Stomach (tissue), 8 donors: ENCODE measurements at regions not wholly inside any gene's neighbourhood (a gene's known extent, or its start where the extent isn't known, plus 50 kb on each side); places are given as distances from the start of the nearest gene placed in this dataset.
"Not testable (repeated sequence)": the region's sequence is repeated elsewhere in the genome, so short reads cannot be mapped to it uniquely, and the experiment has no call there.

ENCODE experiments used
- DNase-seq, 2 donors: peaks; one replicate each; pipeline versions ENCODE4 v3.0.0 to v3.0.0-alpha.2; 2013 to 2019
- H3K27ac ChIP-seq, 5 donors: fragments of 200-600 bp in 4 of 5; sonication (generic) in 4 of 5; one replicate each; pipeline ENCODE4 v1.5.1; 2013 to 2019; ENCODE audit warnings: mild to moderate bottlenecking in 1 of 5, moderate library complexity in 1 of 5
- H3K27me3 ChIP-seq, 3 donors: fragments of 200-600 bp; sonication (generic); one replicate each; pipeline ENCODE4 v1.5.1; 2017 to 2019; ENCODE audit warnings: mixed run types in 1 of 3
- H3K36me3 ChIP-seq, 4 donors: fragments of 200-600 bp; sonication (generic); 1 replicate in 3 of 4; 2 replicates in 1 of 4; pipeline ENCODE4 v1.5.1; 2016 to 2019
- H3K4me1 ChIP-seq, 4 donors: fragments of 200-600 bp; sonication (generic); one replicate each; pipeline ENCODE4 v1.5.1; 2016 to 2019
- H3K4me3 ChIP-seq, 4 donors: fragments of 200-600 bp; sonication (generic) in 3 of 4; one replicate each; pipeline ENCODE4 v1.5.1; 2016 to 2019; ENCODE audit warnings: mild to moderate bottlenecking in 1 of 4
- H3K9me3 ChIP-seq, 4 donors: fragments of 200-600 bp; sonication (generic); one replicate each; pipeline ENCODE4 v1.5.1; 2016 to 2019
- EP300 ChIP-seq: sonication (generic); formaldehyde crosslinking; IDR thresholded peaks from one replicate; pipeline ENCODE4 v1.6.1; 2017; ENCODE audit warnings: antibody characterized with exemption
- POLR2A ChIP-seq, 4 donors: fragments of 450-650 bp; IDR thresholded peaks; one replicate each; pipeline ENCODE4 v1.6.1; 2016; ENCODE audit warnings: antibody characterized with exemption in 4 of 4, control low read depth in 2 of 4, mild to moderate bottlenecking in 1 of 4, moderate library complexity in 1 of 4
- POLR2AphosphoS5 ChIP-seq, 3 donors: sonication (generic); formaldehyde crosslinking; IDR thresholded peaks; one replicate each; pipeline ENCODE4 v1.6.1; 2016; ENCODE audit warnings: antibody characterized with exemption in 3 of 3
- WGBS, 5 donors: extraction: QIAGEN DNeasy Blood & Tissue Kit in 3 of 5; methylation state at CpG; one replicate each; pipeline versions ENCODE4 v1.1.5 to v1.1.7; 2013 to 2018; 5-methylcytosine and 5-hydroxymethylcytosine counted together
- intact Hi-C: fragments of 100-400 bp; cut with DNase I; formaldehyde crosslinking; loops from one replicate; pipeline ENCODE4 v1.15.1; 2023; ENCODE audit warnings: low total_unique reads
- TF ChIP-seq, protein P1 (sequence below), 7 experiments: fragments of 450-650 bp in 4 of 7; fragments of 200-600 bp in 3 of 7; sonication (generic) in 3 of 7; IDR thresholded peaks; one replicate each; pipeline ENCODE4 v1.5.1; 2016 to 2019; ENCODE audit warnings: antibody characterized with exemption in 7 of 7, control low read depth in 2 of 7, mild to moderate bottlenecking in 1 of 7
- donor health status: healthy with polysubstance abuse.
- donor health status: Bipolar disorder and iron deficiency.
- donor health status: healthy.

DNA sequence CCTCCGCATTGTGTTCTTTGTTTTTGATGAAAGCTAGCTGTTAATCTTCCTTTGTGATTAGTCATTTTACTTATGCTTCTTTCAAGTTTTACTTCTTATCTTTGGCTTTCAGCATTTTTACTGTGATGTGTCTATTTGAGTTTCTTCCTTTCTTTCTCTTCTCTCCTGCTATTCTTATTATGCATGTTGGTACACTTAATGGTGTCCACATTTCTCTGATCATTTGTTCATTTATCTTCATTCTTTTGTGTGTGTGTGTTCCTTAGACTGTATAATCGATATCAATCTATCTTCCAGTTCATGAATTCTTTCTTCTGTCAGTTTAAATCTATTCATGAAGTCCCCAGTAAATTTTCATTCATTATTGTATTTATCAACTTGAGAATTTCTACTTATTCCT lies 1650.3 kb downstream of the BRINP3 start:
- TF ChIP-seq POLR2AphosphoS5 (IDR thresholded peaks at IDR 0.05) (no peak), POLR2A (IDR thresholded peaks at IDR 0.05) (no peak), EP300 (no peak)
- TF ChIP-seq, protein P1, sequence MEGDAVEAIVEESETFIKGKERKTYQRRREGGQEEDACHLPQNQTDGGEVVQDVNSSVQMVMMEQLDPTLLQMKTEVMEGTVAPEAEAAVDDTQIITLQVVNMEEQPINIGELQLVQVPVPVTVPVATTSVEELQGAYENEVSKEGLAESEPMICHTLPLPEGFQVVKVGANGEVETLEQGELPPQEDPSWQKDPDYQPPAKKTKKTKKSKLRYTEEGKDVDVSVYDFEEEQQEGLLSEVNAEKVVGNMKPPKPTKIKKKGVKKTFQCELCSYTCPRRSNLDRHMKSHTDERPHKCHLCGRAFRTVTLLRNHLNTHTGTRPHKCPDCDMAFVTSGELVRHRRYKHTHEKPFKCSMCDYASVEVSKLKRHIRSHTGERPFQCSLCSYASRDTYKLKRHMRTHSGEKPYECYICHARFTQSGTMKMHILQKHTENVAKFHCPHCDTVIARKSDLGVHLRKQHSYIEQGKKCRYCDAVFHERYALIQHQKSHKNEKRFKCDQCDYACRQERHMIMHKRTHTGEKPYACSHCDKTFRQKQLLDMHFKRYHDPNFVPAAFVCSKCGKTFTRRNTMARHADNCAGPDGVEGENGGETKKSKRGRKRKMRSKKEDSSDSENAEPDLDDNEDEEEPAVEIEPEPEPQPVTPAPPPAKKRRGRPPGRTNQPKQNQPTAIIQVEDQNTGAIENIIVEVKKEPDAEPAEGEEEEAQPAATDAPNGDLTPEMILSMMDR (IDR thresholded peaks at IDR 0.05): no peak
- 68 to 83% (median 78%) methylated on average over 2 of the region's 2 CpGs for WGBS, 5 donors

DNA sequence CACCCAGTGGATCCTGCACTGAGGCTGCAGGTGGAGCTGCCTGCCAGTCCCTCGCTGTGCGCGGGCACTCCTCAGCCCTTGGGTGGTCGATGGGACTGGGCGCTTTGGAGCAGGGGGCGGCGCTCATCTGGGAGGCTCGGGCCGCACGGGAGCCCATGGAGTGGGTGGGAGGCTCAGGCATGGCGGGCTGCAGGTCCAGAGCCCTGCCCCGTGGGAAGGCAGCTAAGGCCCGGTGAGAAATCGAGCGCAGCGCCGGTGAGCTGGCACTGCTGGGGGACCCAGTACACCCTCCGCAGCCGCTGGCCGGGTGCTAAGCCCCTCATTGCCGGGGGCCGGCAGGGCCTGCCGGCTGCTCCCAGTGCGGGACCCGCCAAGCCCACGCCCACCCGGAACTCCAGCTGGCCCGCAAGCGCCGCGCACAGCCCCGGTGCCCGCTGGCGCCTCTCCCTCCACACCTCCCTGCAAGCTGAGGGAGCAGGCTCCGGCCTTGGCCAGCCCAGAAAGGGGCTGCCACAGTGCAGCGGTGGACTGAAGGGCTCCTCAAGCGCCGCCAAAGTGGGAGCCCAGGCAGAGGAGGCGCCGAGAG lies 1636.5 kb downstream of the BRINP3 start:
- H3K4me1 ChIP-seq, DNase-seq, H3K27ac ChIP-seq, intact Hi-C loops, H3K4me3 ChIP-seq, H3K27me3 ChIP-seq, H3K36me3 ChIP-seq: not testable (repeated sequence)
- peaks cover 6 to 36% (median 20%) of the 10 kb centered on the region in 4 donors for H3K9me3 ChIP-seq
- WGBS, 5 donors: 87 to 96% (median 95%) methylated on average over 6 to 40 of the region's 40 CpGs

More for the DNA sequence above, 1650.3 kb downstream of the BRINP3 start:
- Histone ChIP-seq H3K4me1 (no peaks in the 10 kb centered on the region), H3K27ac (no peak overlapping the region), H3K4me3 (no peak overlapping the region), H3K36me3 (no peaks in the 10 kb centered on the region), H3K27me3 (no peaks in the 10 kb centered on the region), H3K9me3 (no peaks in the 10 kb centered on the region)
- intact Hi-C loops: no loop called here
- DNase-seq: no peak

DNA sequence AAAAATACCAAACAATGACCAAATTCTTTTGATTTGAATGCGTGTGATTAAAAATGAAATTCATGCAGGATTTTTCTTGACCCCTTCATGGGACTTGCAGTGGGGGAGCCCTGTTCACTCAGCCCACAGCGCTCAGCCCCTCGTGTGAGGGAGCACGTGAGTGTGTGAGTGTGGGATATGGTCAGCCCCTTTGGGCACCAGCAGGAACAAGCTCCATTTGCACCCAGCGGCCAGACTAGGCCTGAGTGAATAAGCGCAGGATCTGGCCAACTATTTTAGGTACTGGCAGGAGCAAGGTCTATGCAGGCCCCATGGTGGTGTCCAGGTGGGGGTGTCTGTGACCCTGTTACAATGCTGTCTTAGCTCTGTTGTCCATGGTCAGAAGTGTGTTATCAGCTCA lies 1631.2 kb downstream of the BRINP3 start:
- WGBS, 5 donors: 86 to 94% (median 94%) methylated on average over 6 of the region's 6 CpGs
- Histone ChIP-seq H3K36me3 (no peaks in the 10 kb centered on the region), H3K4me1 (no peaks in the 10 kb centered on the region), H3K4me3 (no peak overlapping the region), H3K9me3 (peaks cover 0 to 7% (median under 1%) of the 10 kb centered on the region in 4 donors), H3K27ac (no peak overlapping the region), H3K27me3 (no peaks in the 10 kb centered on the region)
- no peak for TF ChIP-seq EP300
- TF ChIP-seq, protein P1 (IDR thresholded peaks at IDR 0.05): no peak
- no peak for TF ChIP-seq POLR2A (IDR thresholded peaks at IDR 0.05)
- TF ChIP-seq POLR2AphosphoS5 (IDR thresholded peaks at IDR 0.05): no peak
- intact Hi-C loops: no loop called here
- DNase-seq: no peak

DNA sequence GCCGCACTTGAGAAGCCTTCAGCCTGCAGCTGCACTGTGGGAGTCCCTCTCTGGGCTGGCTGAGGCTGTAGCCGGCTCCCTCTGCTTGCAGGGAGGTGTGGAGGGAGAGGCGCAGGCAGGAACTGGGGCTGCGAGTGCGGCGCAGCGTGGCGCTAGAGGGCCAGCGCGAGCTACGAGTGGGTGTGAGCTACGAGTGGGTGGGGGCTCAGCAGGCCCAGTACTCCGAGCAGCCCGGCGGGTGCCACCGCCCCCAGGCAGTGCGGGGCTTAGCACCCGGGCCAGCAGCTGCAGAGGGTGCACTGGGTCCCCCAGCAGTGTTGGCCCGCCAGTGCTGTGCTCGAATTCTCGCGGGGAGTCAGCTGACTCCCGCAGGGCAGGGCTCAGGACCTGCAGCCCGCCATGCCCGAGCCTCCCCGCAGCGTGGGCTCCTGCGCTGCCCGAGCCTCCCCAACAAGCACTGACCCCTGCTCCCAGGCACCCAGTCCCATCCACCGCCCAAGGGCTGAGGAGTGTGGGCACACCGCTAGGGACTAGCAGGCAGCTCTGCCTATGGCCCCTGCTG lies 1620.1 kb downstream of the BRINP3 start:
- WGBS, 5 donors: 90 to 97% (median 93%) methylated on average over 28 to 31 of the region's 31 CpGs
- Histone ChIP-seq H3K4me1 (no peaks in the 10 kb centered on the region), H3K27me3 (no peaks in the 10 kb centered on the region), H3K36me3 (no peaks in the 10 kb centered on the region), H3K27ac (no peak overlapping the region), H3K4me3 (no peak overlapping the region), H3K9me3 (peaks cover 0 to 33% (median 22%) of the 10 kb centered on the region in 4 donors)
- TF ChIP-seq POLR2AphosphoS5 (IDR thresholded peaks at IDR 0.05): no peak
- TF ChIP-seq POLR2A (IDR thresholded peaks at IDR 0.05): no peak
- TF ChIP-seq, protein P1 (IDR thresholded peaks at IDR 0.05): no peak
- no peak for TF ChIP-seq EP300
- intact Hi-C loops: no loop called here
- no peak for DNase-seq

DNA sequence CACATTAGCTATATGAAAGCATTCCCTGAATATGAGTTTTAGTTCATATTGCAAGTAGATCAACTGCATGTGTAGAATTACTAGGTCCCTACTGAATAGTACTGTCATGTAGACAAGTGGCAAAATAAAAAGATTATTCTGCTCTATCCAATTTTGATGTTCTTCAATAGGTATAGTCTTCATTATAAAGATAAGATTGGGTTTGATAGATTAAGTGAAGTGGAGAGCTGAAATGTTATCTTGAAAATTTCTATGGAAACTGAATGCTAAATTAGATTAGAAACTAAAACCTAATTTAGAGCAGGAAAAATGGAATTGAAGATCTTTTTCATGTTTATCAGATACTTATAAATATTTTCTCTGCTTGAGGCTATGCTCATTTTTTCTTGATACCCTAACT lies 1610.0 kb downstream of the BRINP3 start:
- TF ChIP-seq, protein P1 (IDR thresholded peaks at IDR 0.05): no peak
- TF ChIP-seq POLR2A (IDR thresholded peaks at IDR 0.05) (no peak), POLR2AphosphoS5 (IDR thresholded peaks at IDR 0.05) (no peak), EP300 (no peak)
- intact Hi-C loops: no loop called here
- DNase-seq: no peak

More for the DNA sequence above, 1610.0 kb downstream of the BRINP3 start:
- Histone ChIP-seq H3K27ac (no peak overlapping the region), H3K9me3 (peaks cover 0 to 14% (median 5%) of the 10 kb centered on the region in 4 donors), H3K4me1 (no peaks in the 10 kb centered on the region), H3K27me3 (no peaks in the 10 kb centered on the region), H3K36me3 (no peaks in the 10 kb centered on the region), H3K4me3 (no peak overlapping the region)
